CD14-positive monocyte (primary cell): ENCODE measurements at regions not wholly inside any gene's neighbourhood (a gene's known extent, or its start where the extent isn't known, plus 50 kb on each side); places are given as distances from the start of the nearest gene placed in this dataset.

ENCODE experiments used
- DNase-seq, 3 donors: peaks; one replicate each; pipeline ENCODE4 v3.0.0-alpha.2; 2011 to 2022
- H2AFZ ChIP-seq: 2 replicates; pipeline ENCODE4 v1.6.0; 2012; ENCODE audit warnings: mild to moderate bottlenecking, low read depth, low read length, inconsistent platforms; ENCODE audit not compliant: insufficient read depth, poor library complexity, severe bottlenecking
- H3K27ac ChIP-seq, 2 donors: 1 replicate in 1 of 2; 2 replicates in 1 of 2; pipeline ENCODE4 v1.5.1; 2012 to 2013; ENCODE audit warnings: low read length in 2 of 2, control low read depth in 1 of 2, inconsistent platforms in 1 of 2, low read depth in 1 of 2, mild to moderate bottlenecking in 1 of 2
- H3K27me3 ChIP-seq, 2 donors: one replicate each; pipeline versions ENCODE4 v1.6.0 to v1.6.1; 2011 to 2013; ENCODE audit warnings: low read length in 2 of 2; ENCODE audit not compliant: control insufficient read depth in 2 of 2, insufficient read depth in 2 of 2
- H3K36me3 ChIP-seq, 2 donors: replicated peaks in 1 of 2; 1 replicate in 1 of 2; 2 replicates in 1 of 2; pipeline versions ENCODE4 v1.5.1 to v1.6.1; 2012 to 2013; ENCODE audit warnings: low read length in 2 of 2, control low read depth in 1 of 2, inconsistent platforms in 1 of 2, mild to moderate bottlenecking in 1 of 2; ENCODE audit not compliant: insufficient read depth in 2 of 2, control insufficient read depth in 1 of 2
- H3K4me1 ChIP-seq, 2 donors: 1 replicate in 1 of 2; 2 replicates in 1 of 2; pipeline versions ENCODE4 v1.5.1 to v1.6.1; 2012 to 2013; ENCODE audit warnings: low read length in 2 of 2, control low read depth in 1 of 2, inconsistent platforms in 1 of 2, mild to moderate bottlenecking in 1 of 2, moderate library complexity in 1 of 2; ENCODE audit not compliant: insufficient read depth in 2 of 2, control insufficient read depth in 1 of 2
- H3K4me2 ChIP-seq: replicated peaks from 2 replicates; pipeline ENCODE3; 2012; ENCODE audit warnings: low read length, moderate library complexity, mild to moderate bottlenecking; ENCODE audit not compliant: poor library complexity, severe bottlenecking; ENCODE audit errors: extremely low read depth
- H3K4me3 ChIP-seq, 3 experiments: fragments of 200-600 bp in 1 of 3; sonication (generic) in 1 of 3; replicated peaks in 1 of 3; 1 replicate in 2 of 3; 2 replicates in 1 of 3; pipeline ENCODE4 v1.5.1; 2011 to 2013; ENCODE audit warnings: low read length in 3 of 3, mild to moderate bottlenecking in 3 of 3, control low read depth in 2 of 3, low read depth in 2 of 3, inconsistent platforms in 1 of 3, moderate library complexity in 1 of 3
- H3K79me2 ChIP-seq: 2 replicates; pipeline ENCODE4 v1.6.0; 2012; ENCODE audit warnings: mild to moderate bottlenecking, control low read depth, inconsistent platforms, low read length, moderate library complexity; ENCODE audit not compliant: insufficient read depth
- H3K9ac ChIP-seq: 2 replicates; pipeline ENCODE4 v1.6.0; 2017; ENCODE audit warnings: low read length, mild to moderate bottlenecking; ENCODE audit not compliant: insufficient read depth, poor library complexity, severe bottlenecking
- H3K9me3 ChIP-seq, 2 donors: replicated peaks in 1 of 2; 1 replicate in 1 of 2; 2 replicates in 1 of 2; pipeline versions ENCODE4 v1.5.1 to v1.6.1; 2012 to 2013; ENCODE audit warnings: low read length in 2 of 2, control low read depth in 1 of 2; ENCODE audit not compliant: control insufficient read depth in 1 of 2, insufficient read depth in 1 of 2
- H4K20me1 ChIP-seq: 2 replicates; pipeline ENCODE4 v1.6.0; 2012; ENCODE audit warnings: mild to moderate bottlenecking, low read length, control low read depth, moderate library complexity; ENCODE audit not compliant: insufficient read depth
- H3K27ac Mint-ChIP-seq, 7 donors: one replicate each; pipeline ENCODE4 v1.8.0; 2020; ENCODE audit warnings: mild to moderate bottlenecking in 7 of 7, mixed read lengths in 7 of 7, moderate library complexity in 6 of 7, inconsistent platforms in 2 of 7
- H3K27me3 Mint-ChIP-seq, 3 donors: one replicate each; pipeline ENCODE4 v1.8.0; 2021 to 2022; ENCODE audit warnings: low read depth in 3 of 3, mild to moderate bottlenecking in 3 of 3, mixed read lengths in 3 of 3, moderate library complexity in 3 of 3, inconsistent platforms in 1 of 3
- H3K36me3 Mint-ChIP-seq, 2 donors: one replicate each; pipeline ENCODE4 v1.8.0; 2020; ENCODE audit warnings: mixed read lengths in 2 of 2, inconsistent platforms in 1 of 2, mild to moderate bottlenecking in 1 of 2
- H3K4me1 Mint-ChIP-seq: one replicate; pipeline ENCODE4 v1.8.0; 2020; ENCODE audit warnings: mild to moderate bottlenecking, mixed read lengths
- H3K4me3 Mint-ChIP-seq, 2 donors: one replicate each; pipeline ENCODE4 v1.8.0; 2020; ENCODE audit warnings: mild to moderate bottlenecking in 2 of 2, mixed read lengths in 2 of 2, moderate library complexity in 1 of 2
- H3K9me3 Mint-ChIP-seq, 7 donors: one replicate each; pipeline ENCODE4 v1.8.0; 2020 to 2022; ENCODE audit warnings: mixed read lengths in 7 of 7, mild to moderate bottlenecking in 6 of 7, moderate library complexity in 6 of 7, inconsistent platforms in 2 of 7
- CTCF ChIP-seq: fragments of 200-600 bp; IDR thresholded peaks from one replicate; pipeline ENCODE4 v1.8.0; 2022; ENCODE audit warnings: antibody characterized with exemption, mild to moderate bottlenecking
- WGBS: methylation state at CpG from one replicate; pipeline ENCODE4 v1.1.5; 2013; ENCODE audit warnings: missing lambda C conversion rate; ENCODE audit not compliant: insufficient coverage; 5-methylcytosine and 5-hydroxymethylcytosine counted together
- intact Hi-C, 2 donors: fragments of 100-400 bp; cut with micrococcal nuclease; formaldehyde crosslinking; loops; one replicate each; pipeline versions ENCODE4 v1.15.0 to v1.15.1; 2023

GRCh38 chr11:128095466-128095981, 491.8 kb downstream of the ETS1 start:
- Mint-ChIP-seq H3K27ac (peak overlapping the region in 4 of 7 donors; percentile 27 to 52 (median 44)), H3K4me1 (peaks cover 9% of the 10 kb centered on the region)
- WGBS = 31% methylated on average over 2 of the region's 2 CpGs

GRCh38 chr11:128093689-128094088, 493.7 kb downstream of the ETS1 start:
- WGBS = no CpG with 5 or more reads among the region's 2 CpGs
- Histone ChIP-seq H3K36me3 (no peaks in the 10 kb centered on the region), H3K27ac (no peak overlapping the region), H2AFZ (no peak overlapping the region), H3K4me2 (no peak overlapping the region), H3K79me2 (no peaks in the 10 kb centered on the region), H3K4me3 (no peak overlapping the region), H3K9me3 (peaks cover 7% of the 10 kb centered on the region in 2 donors), H4K20me1 (no peaks in the 10 kb centered on the region), H3K9ac (no peak overlapping the region), H3K4me1 (no peaks in the 10 kb centered on the region), H3K27me3 (no peaks in the 10 kb centered on the region)
- intact Hi-C loops = no loop called here
- no peaks in the 10 kb centered on the region for H3K27me3 Mint-ChIP-seq
- DNase-seq = no peak
- no peak for TF ChIP-seq CTCF
- no peak overlapping the region for H3K27ac Mint-ChIP-seq
- no peaks in the 10 kb centered on the region for H3K36me3 Mint-ChIP-seq
- peaks cover 7% of the 10 kb centered on the region for H3K4me1 Mint-ChIP-seq
- H3K9me3 Mint-ChIP-seq = peaks cover 5 to 19% (median 11%) of the 10 kb centered on the region in 7 donors
- H3K4me3 Mint-ChIP-seq = no peak overlapping the region

More at GRCh38 chr11:128095466-128095981, 491.8 kb downstream of the ETS1 start:
- intact Hi-C loops = no loop called here
- no peak overlapping the region for H3K9ac ChIP-seq
- H3K27ac ChIP-seq = no peak overlapping the region
- Mint-ChIP-seq H3K9me3 (peaks cover 0 to 8% (median 3%) of the 10 kb centered on the region in 7 donors), H3K27me3 (no peaks in the 10 kb centered on the region), H3K36me3 (no peaks in the 10 kb centered on the region), H3K4me3 (peak overlapping the region in 1 of 2 donors; percentile 28)
- TF ChIP-seq CTCF = no peak
- no peaks in the 10 kb centered on the region for H3K4me1 ChIP-seq
- no peak overlapping the region for H2AFZ ChIP-seq
- no peak overlapping the region for H3K4me2 ChIP-seq
- H3K9me3 ChIP-seq = no peaks in the 10 kb centered on the region
- no peak overlapping the region for H3K4me3 ChIP-seq
- no peaks in the 10 kb centered on the region for H3K27me3 ChIP-seq
- H3K79me2 ChIP-seq = no peaks in the 10 kb centered on the region
- no peaks in the 10 kb centered on the region for H4K20me1 ChIP-seq
- no peaks in the 10 kb centered on the region for H3K36me3 ChIP-seq
- peak; percentile 33 to 57 (median 53) for DNase-seq
